Stimulated activated CD4-positive, alpha-beta T cell treated with anti-CD3 and anti-CD28 coated beads, Interleukin-12 subunit alpha, Interleukin-12 subunit beta, amount 100 ng/mL, for 48 hours (primary cell): ENCODE measurements at regions not wholly inside any gene's neighbourhood (a gene's known extent, or its start where the extent isn't known, plus 50 kb on each side); places are given as distances from the start of the nearest gene placed in this dataset.

Experiments used
- DNase-seq, 3 donors: peaks; one replicate each; pipeline ENCODE4 v3.0.0-alpha.2; 2020; ENCODE audit warnings: low read depth in 2 of 3, low spot score in 1 of 3

- no peak for DNase-seq
Measured at GRCh38 chr4:35511851-35512250, 732.5 kb downstream of the ARAP2 start.

- DNase-seq, result no peak
Measured at GRCh38 chr4:35516102-35516501, 728.2 kb downstream of the ARAP2 start.

GRCh38 chr4:35520059-35520458 lies 724.3 kb downstream of the ARAP2 start:
- DNase-seq, result no peak

- no peak for DNase-seq
Measured at GRCh38 chr4:35521682-35522081, 722.6 kb downstream of the ARAP2 start.

- DNase-seq, result no peak
Measured at GRCh38 chr4:35525192-35525978, 718.9 kb downstream of the ARAP2 start.

- no peak for DNase-seq
Measured at GRCh38 chr4:35526456-35526855, 717.9 kb downstream of the ARAP2 start.

GRCh38 chr4:35534962-35535361 lies 709.4 kb downstream of the ARAP2 start:
- DNase-seq, result no peak

- DNase-seq, result no peak
Measured at GRCh38 chr4:35538807-35539206, 705.5 kb downstream of the ARAP2 start.

- DNase-seq, result no peak
Measured at GRCh38 chr4:35539404-35540055, 704.8 kb downstream of the ARAP2 start.

GRCh38 chr4:35541146-35541887 lies 703.0 kb downstream of the ARAP2 start:
- no peak for DNase-seq

- no peak for DNase-seq
Measured at GRCh38 chr4:35541888-35542213, 702.5 kb downstream of the ARAP2 start.

GRCh38 chr4:35548921-35549320 lies 695.4 kb downstream of the ARAP2 start:
- DNase-seq, result no peak

GRCh38 chr4:35556387-35556786 lies 687.9 kb downstream of the ARAP2 start:
- DNase-seq, result no peak

GRCh38 chr4:35559559-35560365 lies 684.6 kb downstream of the ARAP2 start:
- DNase-seq, result no peak

GRCh38 chr4:35562861-35563260 lies 681.5 kb downstream of the ARAP2 start:
- no peak for DNase-seq

- DNase-seq, result no peak
Measured at GRCh38 chr4:35565640-35566039, 678.7 kb downstream of the ARAP2 start.

- no peak for DNase-seq
Measured at GRCh38 chr4:35591035-35591434, 653.3 kb downstream of the ARAP2 start.

GRCh38 chr4:35604252-35604651 lies 640.1 kb downstream of the ARAP2 start:
- no peak for DNase-seq

- no peak for DNase-seq
Measured at GRCh38 chr4:35604724-35605123, 639.6 kb downstream of the ARAP2 start.

- DNase-seq, result no peak
Measured at GRCh38 chr4:35608205-35608604, 636.1 kb downstream of the ARAP2 start.

GRCh38 chr4:35614120-35614519 lies 630.2 kb downstream of the ARAP2 start:
- no peak for DNase-seq
